Naive thymus-derived CD4-positive, alpha-beta T cell (primary cell): ENCODE measurements at regions not wholly inside any gene's neighbourhood (a gene's known extent, or its start where the extent isn't known, plus 50 kb on each side); places are given as distances from the start of the nearest gene placed in this dataset.

ENCODE experiments used
- ATAC-seq: fragments of 150-1000 bp; cut with Tn5 transposase; 2 replicates; pipeline ENCODE4 v1.10.0; 2021; ENCODE audit warnings: mild to moderate bottlenecking, moderate library complexity
- CTCF ChIA-PET: fragments of 350-600 bp; sonication (Branson Sonifier 250); formaldehyde crosslinking; loops from one replicate; lab custom pipeline; 2021; ENCODE audit warnings: antibody characterized with exemption; lab: Charles Lee
- POLR2A ChIA-PET: fragments of 350-600 bp; sonication (Branson Sonifier 250); formaldehyde crosslinking; loops from one replicate; lab custom pipeline; 2021; ENCODE audit warnings: antibody characterized with exemption, inconsistent platforms; lab: Charles Lee
- DNase-seq, 9 donors: peaks; one replicate each; pipeline versions ENCODE4 v3.0.0 to v3.0.0-alpha.2; 2020 to 2022; ENCODE audit warnings: mixed read lengths in 1 of 9
- H3K27ac ChIP-seq: one replicate; pipeline ENCODE4 v1.7.0; 2013; ENCODE audit warnings: mild to moderate bottlenecking, low read depth, low read length, moderate library complexity
- H3K27me3 ChIP-seq, 2 donors: one replicate each; pipeline ENCODE4 v1.7.0; 2013; ENCODE audit warnings: low read length in 2 of 2, mild to moderate bottlenecking in 2 of 2, moderate library complexity in 2 of 2; ENCODE audit not compliant: control insufficient read depth in 2 of 2, insufficient read depth in 2 of 2
- H3K36me3 ChIP-seq, 3 experiments: 1 replicate in 2 of 3; 2 replicates in 1 of 3; pipeline ENCODE4 v1.7.0; 2013; ENCODE audit warnings: low read length in 3 of 3, mild to moderate bottlenecking in 3 of 3, moderate library complexity in 1 of 3; ENCODE audit not compliant: insufficient read depth in 3 of 3, control insufficient read depth in 2 of 3
- H3K4me1 ChIP-seq, 2 donors: one replicate each; pipeline ENCODE4 v1.7.0; 2013; ENCODE audit warnings: low read length in 2 of 2, mild to moderate bottlenecking in 2 of 2, moderate library complexity in 1 of 2; ENCODE audit not compliant: control insufficient read depth in 2 of 2, insufficient read depth in 2 of 2
- H3K4me3 ChIP-seq: 2 replicates; pipeline ENCODE4 v1.7.0; 2013; ENCODE audit warnings: mild to moderate bottlenecking, low read length
- H3K9me3 ChIP-seq, 3 experiments: 1 replicate in 2 of 3; 2 replicates in 1 of 3; pipeline ENCODE4 v1.7.0; 2013; ENCODE audit warnings: low read length in 3 of 3; ENCODE audit not compliant: control insufficient read depth in 2 of 3
- H3K27ac Mint-ChIP-seq, 9 donors: one replicate each; pipeline ENCODE4 v1.8.0; 2020 to 2022; ENCODE audit warnings: mixed read lengths in 9 of 9, mild to moderate bottlenecking in 8 of 9, moderate library complexity in 5 of 9, inconsistent platforms in 2 of 9
- H3K27me3 Mint-ChIP-seq, 5 donors: one replicate each; pipeline ENCODE4 v1.8.0; 2021 to 2022; ENCODE audit warnings: mixed read lengths in 5 of 5, mild to moderate bottlenecking in 1 of 5
- H3K36me3 Mint-ChIP-seq, 5 donors: one replicate each; pipeline ENCODE4 v1.8.0; 2020 to 2022; ENCODE audit warnings: mixed read lengths in 5 of 5, mild to moderate bottlenecking in 3 of 5, inconsistent platforms in 1 of 5
- H3K4me1 Mint-ChIP-seq, 7 donors: one replicate each; pipeline ENCODE4 v1.8.0; 2020 to 2022; ENCODE audit warnings: mixed read lengths in 7 of 7, mild to moderate bottlenecking in 3 of 7, inconsistent platforms in 1 of 7
- H3K4me3 Mint-ChIP-seq, 10 donors: one replicate each; pipeline ENCODE4 v1.8.0; 2020 to 2022; ENCODE audit warnings: mild to moderate bottlenecking in 10 of 10, mixed read lengths in 10 of 10, moderate library complexity in 6 of 10, inconsistent platforms in 2 of 10
- H3K9me3 Mint-ChIP-seq, 11 donors: one replicate each; pipeline ENCODE4 v1.8.0; 2020 to 2022; ENCODE audit warnings: mixed read lengths in 11 of 11, mild to moderate bottlenecking in 4 of 11, inconsistent platforms in 1 of 11, moderate library complexity in 1 of 11
- intact Hi-C, 2 donors: fragments of 100-400 bp; cut with micrococcal nuclease; formaldehyde crosslinking; loops; one replicate each; pipeline ENCODE4 v1.15.1; 2023

DNA sequence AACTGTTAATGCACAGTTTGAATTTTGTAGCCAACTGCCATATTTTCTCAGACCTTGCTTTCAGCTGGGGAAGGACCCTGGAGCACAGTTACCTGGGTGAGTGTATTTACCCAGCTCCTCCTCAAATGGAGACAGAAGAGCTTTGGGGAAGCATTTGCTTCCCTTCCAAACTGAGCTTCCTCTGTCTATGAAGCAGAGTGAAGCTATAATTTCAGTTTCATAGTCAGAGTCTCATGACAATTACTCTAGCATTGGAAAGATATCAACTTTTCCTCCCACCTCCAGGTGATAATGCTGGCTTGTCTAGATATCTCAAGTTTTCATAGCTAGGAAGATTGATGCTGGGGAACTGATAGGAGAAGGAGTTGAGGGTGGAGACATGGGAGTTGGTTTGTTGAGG lies 406.4 kb upstream of the CLINT1 start:
- H3K4me3 ChIP-seq: no peak overlapping the region
- no peak overlapping the region for H3K27ac Mint-ChIP-seq
- CTCF ChIA-PET: interaction anchor here (0.5 kb wide), 1 partner anchor 870 kb away, joined by 3 read pairs; no protein-coding TSS in a partner anchor
- no peak overlapping the region for H3K27ac ChIP-seq
- H3K27me3 ChIP-seq: no peaks in the 10 kb centered on the region
- H3K9me3 ChIP-seq: peaks cover 0 to 7% (median 0%) of the 10 kb centered on the region in 3 experiments
- H3K4me3 Mint-ChIP-seq: no peak overlapping the region
- H3K4me1 ChIP-seq: no peaks in the 10 kb centered on the region
- no peak for ATAC-seq
- no peaks in the 10 kb centered on the region for H3K36me3 Mint-ChIP-seq
- H3K36me3 ChIP-seq: no peaks in the 10 kb centered on the region
- intact Hi-C loops: no loop called here
- no peak for DNase-seq
- POLR2A ChIA-PET: no interaction called here
- peaks cover 0 to 34% (median 5%) of the 10 kb centered on the region in 11 donors for H3K9me3 Mint-ChIP-seq
- no peaks in the 10 kb centered on the region for H3K4me1 Mint-ChIP-seq
- H3K27me3 Mint-ChIP-seq: no peaks in the 10 kb centered on the region

GRCh38 chr5:158264264-158264663 lies 405.3 kb upstream of the CLINT1 start:
- Mint-ChIP-seq H3K27ac (no peak overlapping the region), H3K27me3 (no peaks in the 10 kb centered on the region), H3K4me3 (no peak overlapping the region), H3K36me3 (no peaks in the 10 kb centered on the region), H3K4me1 (no peaks in the 10 kb centered on the region), H3K9me3 (peaks cover 0 to 35% (median 5%) of the 10 kb centered on the region in 11 donors)
- DNase-seq (no peak), ATAC-seq (no peak)
- Histone ChIP-seq H3K36me3 (no peaks in the 10 kb centered on the region), H3K4me1 (no peaks in the 10 kb centered on the region), H3K9me3 (peaks cover 0 to 7% (median 0%) of the 10 kb centered on the region in 3 experiments), H3K4me3 (no peak overlapping the region), H3K27me3 (no peaks in the 10 kb centered on the region), H3K27ac (no peak overlapping the region)
- intact Hi-C loops: no loop called here
- POLR2A ChIA-PET: no interaction called here
- CTCF ChIA-PET: no interaction called here

- Histone ChIP-seq H3K4me1 (no peaks in the 10 kb centered on the region), H3K36me3 (no peaks in the 10 kb centered on the region), H3K4me3 (no peak overlapping the region), H3K9me3 (no peaks in the 10 kb centered on the region), H3K27me3 (no peaks in the 10 kb centered on the region), H3K27ac (no peak overlapping the region)
- ATAC-seq (no peak), DNase-seq (no peak)
- CTCF ChIA-PET: no interaction called here
- Mint-ChIP-seq H3K4me1 (no peaks in the 10 kb centered on the region), H3K4me3 (no peak overlapping the region), H3K36me3 (no peaks in the 10 kb centered on the region), H3K27ac (no peak overlapping the region), H3K9me3 (peaks cover 0 to 13% (median 3%) of the 10 kb centered on the region in 11 donors), H3K27me3 (no peaks in the 10 kb centered on the region)
- intact Hi-C loops: no loop called here
- POLR2A ChIA-PET: no interaction called here
Observed at GRCh38 chr5:158261674-158262367, 402.9 kb upstream of the CLINT1 start.

DNA sequence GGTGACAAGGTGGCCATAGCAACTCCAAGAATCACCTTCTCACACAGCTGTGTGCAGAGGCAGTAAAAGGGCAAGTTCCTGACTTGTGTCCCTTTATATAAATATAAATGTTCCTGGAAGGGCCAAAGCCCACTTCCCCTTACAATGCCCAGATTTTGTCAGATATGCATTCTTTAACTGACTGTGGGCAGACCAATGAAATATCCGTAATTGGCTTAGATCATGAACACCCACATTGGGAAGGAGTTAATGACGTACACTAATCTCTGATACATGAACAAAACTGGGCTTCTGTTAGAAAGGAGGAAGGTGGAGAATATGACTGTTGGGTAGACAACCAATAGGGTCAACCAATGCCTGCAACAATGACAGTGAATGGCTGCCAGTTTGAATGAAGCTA lies 397.2 kb upstream of the CLINT1 start:
- Mint-ChIP-seq H3K36me3 (no peaks in the 10 kb centered on the region), H3K9me3 (peaks cover 0 to 6% (median 2%) of the 10 kb centered on the region in 11 donors), H3K27ac (no peak overlapping the region), H3K27me3 (peaks cover 0 to 7% (median 0%) of the 10 kb centered on the region in 5 donors), H3K4me1 (no peaks in the 10 kb centered on the region), H3K4me3 (no peak overlapping the region)
- DNase-seq: no peak
- no peaks in the 10 kb centered on the region for H3K9me3 ChIP-seq
- H3K27me3 ChIP-seq: no peaks in the 10 kb centered on the region
- ATAC-seq: no peak
- H3K4me3 ChIP-seq: no peak overlapping the region
- ChIA-PET CTCF (no interaction called here), POLR2A (no interaction called here)
- no peak overlapping the region for H3K27ac ChIP-seq
- intact Hi-C loops: no loop called here
- no peaks in the 10 kb centered on the region for H3K36me3 ChIP-seq
- H3K4me1 ChIP-seq: no peaks in the 10 kb centered on the region

GRCh38 chr5:158255609-158256008 lies 396.7 kb upstream of the CLINT1 start:
- no peak overlapping the region for H3K27ac Mint-ChIP-seq

GRCh38 chr5:158246661-158247060 lies 387.7 kb upstream of the CLINT1 start:
- intact Hi-C loops: no loop called here
- ATAC-seq (no peak), DNase-seq (no peak)
- no peaks in the 10 kb centered on the region for H3K27me3 ChIP-seq
- Mint-ChIP-seq H3K4me1 (peaks cover 0 to 3% (median 0%) of the 10 kb centered on the region in 7 donors), H3K27me3 (peaks cover 0 to 16% (median 3%) of the 10 kb centered on the region in 5 donors), H3K36me3 (no peaks in the 10 kb centered on the region), H3K27ac (no peak overlapping the region), H3K4me3 (no peak overlapping the region), H3K9me3 (peaks cover 0 to 1% (median 0%) of the 10 kb centered on the region in 11 donors)
- no peak overlapping the region for H3K27ac ChIP-seq
- H3K4me3 ChIP-seq: no peak overlapping the region
- H3K4me1 ChIP-seq: no peaks in the 10 kb centered on the region
- ChIA-PET CTCF (no interaction called here), POLR2A (no interaction called here)
- H3K36me3 ChIP-seq: no peaks in the 10 kb centered on the region
- H3K9me3 ChIP-seq: no peaks in the 10 kb centered on the region

More at GRCh38 chr5:158255609-158256008, 396.7 kb upstream of the CLINT1 start:
- POLR2A ChIA-PET: no interaction called here
- Mint-ChIP-seq H3K4me1 (no peaks in the 10 kb centered on the region), H3K9me3 (peaks cover 0 to 6% (median 2%) of the 10 kb centered on the region in 11 donors), H3K36me3 (no peaks in the 10 kb centered on the region), H3K27me3 (peaks cover 0 to 10% (median 0%) of the 10 kb centered on the region in 5 donors), H3K4me3 (no peak overlapping the region)
- ATAC-seq (no peak), DNase-seq (no peak)
- intact Hi-C loops: no loop called here
- Histone ChIP-seq H3K4me3 (no peak overlapping the region), H3K27ac (no peak overlapping the region), H3K27me3 (no peaks in the 10 kb centered on the region), H3K4me1 (no peaks in the 10 kb centered on the region), H3K9me3 (no peaks in the 10 kb centered on the region), H3K36me3 (no peaks in the 10 kb centered on the region)
- CTCF ChIA-PET: no interaction called here

DNA sequence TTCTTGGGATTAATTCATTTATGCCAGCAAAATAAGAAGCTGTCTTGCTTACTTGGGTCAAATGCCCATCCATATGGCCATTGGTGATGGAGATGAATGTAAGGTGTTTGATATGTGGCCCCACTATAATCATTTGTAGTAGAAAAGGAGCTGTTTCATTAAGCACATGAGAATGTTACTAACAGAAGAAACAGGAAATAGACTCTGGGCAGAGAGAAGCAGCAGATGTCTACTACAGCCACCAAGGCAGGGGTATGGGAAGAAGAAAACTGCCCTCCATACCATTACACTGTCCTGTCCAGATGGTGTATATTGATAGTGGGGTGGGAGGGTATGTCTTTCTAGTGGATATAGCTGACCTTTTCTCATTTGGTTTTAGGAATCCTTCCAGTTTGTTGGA lies 386.6 kb upstream of the CLINT1 start:
- H3K9me3 Mint-ChIP-seq: peaks cover 0 to 1% (median 0%) of the 10 kb centered on the region in 11 donors
- ATAC-seq (no peak), DNase-seq (no peak)
- Histone ChIP-seq H3K27me3 (no peaks in the 10 kb centered on the region), H3K36me3 (no peaks in the 10 kb centered on the region), H3K4me3 (no peak overlapping the region), H3K4me1 (no peaks in the 10 kb centered on the region), H3K27ac (no peak overlapping the region), H3K9me3 (no peaks in the 10 kb centered on the region)
- intact Hi-C loops: no loop called here
- H3K4me3 Mint-ChIP-seq: no peak overlapping the region
- H3K36me3 Mint-ChIP-seq: no peaks in the 10 kb centered on the region
- peaks cover 0 to 12% (median 0%) of the 10 kb centered on the region in 5 donors for H3K27me3 Mint-ChIP-seq
- H3K4me1 Mint-ChIP-seq: peaks cover 0 to 3% (median 0%) of the 10 kb centered on the region in 7 donors
- ChIA-PET POLR2A (no interaction called here), CTCF (no interaction called here)
- H3K27ac Mint-ChIP-seq: no peak overlapping the region
